ENCODE measurements at regions not wholly inside any gene's neighbourhood (a gene's known extent, or its start where the extent isn't known, plus 50 kb on each side); places are given as distances from the start of the nearest gene placed in this dataset.

DNA sequence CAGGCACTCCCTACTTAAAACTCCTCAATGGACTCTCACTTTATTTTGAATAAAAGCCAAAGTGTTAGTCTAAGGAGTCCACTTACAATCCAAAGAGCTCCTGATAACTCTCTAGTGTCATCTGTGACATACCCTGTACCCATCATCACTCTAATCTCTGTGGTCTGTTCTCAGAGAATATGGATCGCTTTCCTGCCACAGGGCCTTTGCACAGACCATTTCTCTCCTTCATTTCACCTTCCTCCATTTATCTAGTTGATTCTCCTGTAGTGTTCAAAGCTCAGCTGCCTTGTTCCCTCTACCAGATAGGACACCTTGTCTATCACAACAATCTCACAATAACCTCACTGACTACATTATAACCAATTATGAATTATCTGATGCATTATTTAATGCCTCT, 185.4 kb upstream of the KBTBD8 start:
- DNase-seq (no peak), FAIRE-seq (no peak)
- Histone ChIP-seq H3K4me1 (ENCODE audit: control insufficient read depth in 3 of 3, insufficient read depth in 2 of 3, low read depth in 1 of 3, low read length in 2 of 3) (peaks cover 0 to 10% (median 0%) of the 10 kb centered on the region in 3 donors), H3K27ac (ENCODE audit: low read depth in 1 of 3, low read length in 2 of 3) (no peak overlapping the region), H3K36me3 (ENCODE audit: control insufficient read depth in 3 of 3, insufficient read depth in 2 of 3, low read depth in 1 of 3, low read length in 3 of 3) (no peaks in the 10 kb centered on the region), H3K9me3 (ENCODE audit: control insufficient read depth in 2 of 2, insufficient read depth in 1 of 2, low read depth in 1 of 2, low read length in 1 of 2) (no peaks in the 10 kb centered on the region), H3K4me3 (ENCODE audit: low read depth in 1 of 3, low read length in 3 of 3) (no peak overlapping the region), H3K27me3 (ENCODE audit: control insufficient read depth in 3 of 3, insufficient read depth in 3 of 3, low read length in 3 of 3) (no peaks in the 10 kb centered on the region)
- WGBS, 3 donors: 96 to 100% (median 97%) methylated on average over 1 of the region's 1 CpG

DNA sequence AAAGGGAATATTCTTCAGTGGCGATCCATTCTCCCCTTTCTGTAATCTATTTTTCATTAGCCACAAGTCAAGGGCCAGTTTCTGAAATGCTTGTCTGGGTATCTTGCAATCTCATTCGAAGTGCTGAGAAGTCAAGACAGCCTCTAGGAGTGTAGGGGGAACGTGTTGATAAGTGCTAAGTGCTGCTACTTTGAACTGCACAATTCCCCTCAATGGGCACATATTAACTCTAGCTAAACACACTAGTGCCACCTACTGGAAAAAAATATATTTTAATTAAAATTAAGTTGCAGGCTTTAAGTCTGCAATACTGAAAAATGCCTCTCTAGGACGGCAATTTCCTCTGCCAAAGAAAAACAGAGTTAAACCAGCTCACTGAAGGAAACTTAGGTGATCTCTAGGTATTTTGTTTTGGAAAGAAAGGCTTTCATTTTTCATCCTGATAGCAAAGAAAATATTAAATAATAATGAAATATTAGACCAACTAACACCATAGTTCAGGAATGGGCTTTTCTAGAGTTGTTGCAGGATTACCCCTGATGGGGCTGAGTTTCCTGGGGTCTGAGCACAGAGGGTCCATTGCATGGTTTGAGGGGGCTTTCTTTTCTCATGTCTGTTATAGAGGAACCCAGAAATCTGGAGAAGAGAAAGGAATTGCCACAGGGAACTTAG, 181.9 kb upstream of the KBTBD8 start:
- 9 to 19% (median 13%) methylated on average over 4 of the region's 4 CpGs for WGBS, 3 donors
- Histone ChIP-seq H3K4me3 (ENCODE audit: low read depth in 1 of 3, low read length in 3 of 3) (no peak overlapping the region), H3K36me3 (ENCODE audit: control insufficient read depth in 3 of 3, insufficient read depth in 2 of 3, low read depth in 1 of 3, low read length in 3 of 3) (no peaks in the 10 kb centered on the region), H3K9me3 (ENCODE audit: control insufficient read depth in 2 of 2, insufficient read depth in 1 of 2, low read depth in 1 of 2, low read length in 1 of 2) (no peaks in the 10 kb centered on the region), H3K4me1 (ENCODE audit: control insufficient read depth in 3 of 3, insufficient read depth in 2 of 3, low read depth in 1 of 3, low read length in 2 of 3) (no peaks in the 10 kb centered on the region), H3K27me3 (ENCODE audit: control insufficient read depth in 3 of 3, insufficient read depth in 3 of 3, low read length in 3 of 3) (no peaks in the 10 kb centered on the region), H3K27ac (ENCODE audit: low read depth in 1 of 3, low read length in 2 of 3) (no peak overlapping the region)
- FAIRE-seq (no peak), DNase-seq (peak; percentile 60 to 67)

DNA sequence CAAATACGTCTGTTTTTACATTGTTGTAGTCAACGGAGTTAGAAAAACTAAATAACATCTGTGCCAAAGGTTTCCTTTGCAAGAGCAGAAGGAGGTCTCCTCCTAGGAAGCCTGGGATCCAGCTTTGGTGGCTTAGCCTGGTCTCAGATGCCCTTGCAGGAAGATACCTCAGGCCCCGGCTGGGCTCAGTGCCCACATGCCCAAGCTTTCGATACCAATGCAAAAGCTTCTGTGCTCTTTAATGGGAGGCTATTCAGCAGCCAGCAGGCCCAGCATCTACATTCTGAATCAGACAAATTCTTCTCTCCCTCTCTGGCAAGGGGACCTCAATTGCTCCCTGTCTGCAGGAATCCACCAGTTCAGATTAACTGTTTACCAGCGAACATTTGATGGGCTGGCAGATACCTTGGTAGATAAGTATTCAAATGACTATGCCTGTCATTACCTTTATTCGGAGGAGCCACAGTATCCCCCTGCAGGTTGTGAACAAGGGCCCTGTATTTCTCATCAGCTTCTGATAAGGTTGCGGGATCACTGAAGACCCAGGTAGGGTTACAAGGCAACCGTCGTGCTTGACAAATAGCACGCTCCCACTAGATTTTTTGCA, 180.1 kb upstream of the KBTBD8 start:
- no peak overlapping the region for H3K4me3 ChIP-seq (ENCODE audit: low read depth in 1 of 3, low read length in 3 of 3)
- FAIRE-seq (no peak), DNase-seq (no peak)
- H3K27ac ChIP-seq (ENCODE audit: low read depth in 1 of 3, low read length in 2 of 3): no peak overlapping the region
- H3K9me3 ChIP-seq (ENCODE audit: control insufficient read depth in 2 of 2, insufficient read depth in 1 of 2, low read depth in 1 of 2, low read length in 1 of 2): no peaks in the 10 kb centered on the region
- 79 to 88% (median 83%) methylated on average over 10 of the region's 10 CpGs for WGBS, 3 donors
- H3K4me1 ChIP-seq (ENCODE audit: control insufficient read depth in 3 of 3, insufficient read depth in 2 of 3, low read depth in 1 of 3, low read length in 2 of 3): peaks cover 0 to 4% (median 0%) of the 10 kb centered on the region in 3 donors
- no peaks in the 10 kb centered on the region for H3K27me3 ChIP-seq (ENCODE audit: control insufficient read depth in 3 of 3, insufficient read depth in 3 of 3, low read length in 3 of 3)
- no peaks in the 10 kb centered on the region for H3K36me3 ChIP-seq (ENCODE audit: control insufficient read depth in 3 of 3, insufficient read depth in 2 of 3, low read depth in 1 of 3, low read length in 3 of 3)

DNA sequence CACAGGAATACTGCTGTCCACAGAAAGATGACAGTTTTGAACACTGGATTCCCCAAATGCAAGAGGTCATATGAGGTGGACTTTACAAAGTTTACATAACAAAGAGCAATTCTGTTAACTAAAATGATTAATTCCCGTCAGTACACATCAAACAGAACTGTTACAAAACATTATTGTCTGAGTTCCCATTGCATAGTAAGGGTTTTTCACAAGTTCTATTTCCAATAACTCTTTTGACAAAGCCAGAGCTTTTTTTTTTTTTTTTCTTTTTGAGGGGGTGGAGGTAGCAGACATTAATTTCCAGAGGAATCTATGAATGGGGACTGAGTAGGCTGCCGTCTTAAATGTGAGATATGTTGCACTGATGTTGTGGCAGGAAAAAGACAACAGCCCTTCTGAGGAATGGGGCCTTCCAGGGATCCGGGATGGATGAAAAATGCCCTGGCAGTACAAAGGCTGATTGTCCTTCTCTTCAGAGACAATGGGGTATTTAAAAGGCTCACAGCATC, 178.1 kb upstream of the KBTBD8 start:
- H3K27ac ChIP-seq (ENCODE audit: low read depth in 1 of 3, low read length in 2 of 3): no peak overlapping the region
- 33 to 53% (median 53%) methylated on average over 3 of the region's 3 CpGs for WGBS, 3 donors
- H3K36me3 ChIP-seq (ENCODE audit: control insufficient read depth in 3 of 3, insufficient read depth in 2 of 3, low read depth in 1 of 3, low read length in 3 of 3): no peaks in the 10 kb centered on the region
- H3K4me1 ChIP-seq (ENCODE audit: control insufficient read depth in 3 of 3, insufficient read depth in 2 of 3, low read depth in 1 of 3, low read length in 2 of 3): peaks cover 0 to 8% (median 0%) of the 10 kb centered on the region in 3 donors
- H3K9me3 ChIP-seq (ENCODE audit: control insufficient read depth in 2 of 2, insufficient read depth in 1 of 2, low read depth in 1 of 2, low read length in 1 of 2): no peaks in the 10 kb centered on the region
- DNase-seq (no peak), FAIRE-seq (no peak)
- no peak overlapping the region for H3K4me3 ChIP-seq (ENCODE audit: low read depth in 1 of 3, low read length in 3 of 3)
- no peaks in the 10 kb centered on the region for H3K27me3 ChIP-seq (ENCODE audit: control insufficient read depth in 3 of 3, insufficient read depth in 3 of 3, low read length in 3 of 3)

DNA sequence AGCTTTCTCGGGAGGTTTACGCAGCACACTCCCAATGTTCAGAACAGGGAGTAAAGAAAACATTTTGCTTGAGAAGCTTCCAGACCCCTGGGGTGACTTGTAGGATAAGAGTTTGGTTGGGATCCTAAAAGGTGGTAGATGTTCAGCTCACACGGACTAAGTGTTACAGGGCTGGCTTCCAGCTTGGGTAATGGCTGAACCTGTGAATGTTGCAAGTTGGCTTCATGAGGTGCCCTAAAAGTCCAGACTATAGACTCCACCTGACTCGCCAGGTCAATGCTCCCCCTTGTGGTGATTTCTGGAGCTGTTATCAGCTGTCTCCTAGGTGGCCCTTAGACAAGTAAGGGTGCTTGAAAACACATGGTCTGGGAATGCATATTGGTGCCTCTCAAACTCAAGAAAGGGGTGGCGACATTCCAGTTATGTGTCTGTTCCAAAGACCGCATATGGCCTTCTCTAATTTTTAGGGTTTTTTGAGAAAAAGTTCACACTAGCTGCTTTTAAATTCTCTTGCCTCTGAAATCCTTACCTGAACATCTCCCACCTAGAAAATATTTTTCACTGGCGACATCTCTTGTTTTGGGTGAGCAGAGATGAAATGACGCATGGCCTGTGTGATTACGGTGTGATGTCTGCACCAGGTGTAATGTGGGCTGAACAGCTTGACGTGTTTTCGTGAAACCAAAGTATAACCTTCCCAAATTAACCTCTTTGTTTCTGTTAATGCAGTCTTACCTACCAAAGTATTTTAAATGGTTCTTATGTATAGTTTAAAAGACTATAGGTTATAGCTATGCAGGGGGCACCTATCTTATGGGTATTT, 175.7 kb upstream of the KBTBD8 start:
- DNase-seq: peak; percentile 81 to 85
- no peak for FAIRE-seq
- WGBS, 3 donors: 70 to 77% (median 75%) methylated on average over 11 of the region's 11 CpGs
- H3K36me3 ChIP-seq (ENCODE audit: control insufficient read depth in 3 of 3, insufficient read depth in 2 of 3, low read depth in 1 of 3, low read length in 3 of 3): no peaks in the 10 kb centered on the region
- no peak overlapping the region for H3K4me3 ChIP-seq (ENCODE audit: low read depth in 1 of 3, low read length in 3 of 3)
- no peaks in the 10 kb centered on the region for H3K9me3 ChIP-seq (ENCODE audit: control insufficient read depth in 2 of 2, insufficient read depth in 1 of 2, low read depth in 1 of 2, low read length in 1 of 2)
- H3K27me3 ChIP-seq (ENCODE audit: control insufficient read depth in 3 of 3, insufficient read depth in 3 of 3, low read length in 3 of 3): no peaks in the 10 kb centered on the region
- H3K4me1 ChIP-seq (ENCODE audit: control insufficient read depth in 3 of 3, insufficient read depth in 2 of 3, low read depth in 1 of 3, low read length in 2 of 3): peaks cover 0 to 12% (median 3%) of the 10 kb centered on the region in 3 donors
- peak overlapping the region in 1 of 3 donors; percentile 1 for H3K27ac ChIP-seq (ENCODE audit: low read depth in 1 of 3, low read length in 2 of 3)

- no peak for FAIRE-seq
- 62 to 73% (median 68%) methylated on average over 1 of the region's 1 CpG for WGBS, 3 donors
- peak in 1 of 2 donors; percentile 38 for DNase-seq
- Histone ChIP-seq H3K4me3 (ENCODE audit: low read depth in 1 of 3, low read length in 3 of 3) (no peak overlapping the region), H3K36me3 (ENCODE audit: control insufficient read depth in 3 of 3, insufficient read depth in 2 of 3, low read depth in 1 of 3, low read length in 3 of 3) (no peaks in the 10 kb centered on the region), H3K27ac (ENCODE audit: low read depth in 1 of 3, low read length in 2 of 3) (peak overlapping the region in 1 of 3 donors; percentile 1), H3K4me1 (ENCODE audit: control insufficient read depth in 3 of 3, insufficient read depth in 2 of 3, low read depth in 1 of 3, low read length in 2 of 3) (peaks cover 0 to 12% (median 3%) of the 10 kb centered on the region in 3 donors), H3K9me3 (ENCODE audit: control insufficient read depth in 2 of 2, insufficient read depth in 1 of 2, low read depth in 1 of 2, low read length in 1 of 2) (no peaks in the 10 kb centered on the region), H3K27me3 (ENCODE audit: control insufficient read depth in 3 of 3, insufficient read depth in 3 of 3, low read length in 3 of 3) (no peaks in the 10 kb centered on the region)
These were observed 175.1 kb upstream of the KBTBD8 start for GRCh38 chr3:66823009-66823397.

GRCh38 chr3:66823532-66823931, 174.6 kb upstream of the KBTBD8 start:
- no peak overlapping the region for H3K27ac ChIP-seq (ENCODE audit: low read depth in 1 of 3, low read length in 2 of 3)
- FAIRE-seq (no peak), DNase-seq (no peak)
- H3K4me3 ChIP-seq (ENCODE audit: low read depth in 1 of 3, low read length in 3 of 3): no peak overlapping the region
- H3K4me1 ChIP-seq (ENCODE audit: control insufficient read depth in 3 of 3, insufficient read depth in 2 of 3, low read depth in 1 of 3, low read length in 2 of 3): peaks cover 0 to 12% (median 3%) of the 10 kb centered on the region in 3 donors
- 82 to 91% (median 84%) methylated on average over 7 of the region's 7 CpGs for WGBS, 3 donors
- H3K9me3 ChIP-seq (ENCODE audit: control insufficient read depth in 2 of 2, insufficient read depth in 1 of 2, low read depth in 1 of 2, low read length in 1 of 2): no peaks in the 10 kb centered on the region
- H3K36me3 ChIP-seq (ENCODE audit: control insufficient read depth in 3 of 3, insufficient read depth in 2 of 3, low read depth in 1 of 3, low read length in 3 of 3): no peaks in the 10 kb centered on the region
- no peaks in the 10 kb centered on the region for H3K27me3 ChIP-seq (ENCODE audit: control insufficient read depth in 3 of 3, insufficient read depth in 3 of 3, low read length in 3 of 3)

DNA sequence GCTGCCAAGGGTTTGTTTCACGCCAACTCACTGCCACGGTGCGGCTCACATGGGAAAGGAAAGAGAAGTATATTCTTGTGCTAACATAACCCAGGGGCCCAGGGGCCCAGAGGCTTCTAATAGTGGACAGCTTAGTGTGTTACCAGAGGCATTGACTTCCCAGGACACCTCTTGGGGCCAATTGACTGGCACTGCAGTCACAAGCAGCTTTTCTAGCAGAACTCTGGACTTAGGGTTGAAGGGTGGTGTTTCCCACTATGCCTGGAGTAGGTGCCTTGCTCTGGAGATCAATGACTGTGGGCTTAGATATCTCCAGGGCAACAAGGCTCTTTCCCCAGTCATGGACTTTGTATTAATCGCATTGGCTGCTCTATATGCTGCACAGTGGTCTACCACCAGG, 172.7 kb upstream of the KBTBD8 start:
- H3K9me3 ChIP-seq (ENCODE audit: control insufficient read depth in 2 of 2, insufficient read depth in 1 of 2, low read depth in 1 of 2, low read length in 1 of 2): no peaks in the 10 kb centered on the region
- FAIRE-seq: no peak
- 73 to 88% (median 76%) methylated on average over 4 of the region's 4 CpGs for WGBS, 3 donors

More for the DNA sequence above, 172.7 kb upstream of the KBTBD8 start:
- Histone ChIP-seq H3K4me1 (ENCODE audit: control insufficient read depth in 3 of 3, insufficient read depth in 2 of 3, low read depth in 1 of 3, low read length in 2 of 3) (peaks cover 0 to 12% (median 3%) of the 10 kb centered on the region in 3 donors), H3K27ac (ENCODE audit: low read depth in 1 of 3, low read length in 2 of 3) (peak overlapping the region in 1 of 3 donors; percentile 14), H3K4me3 (ENCODE audit: low read depth in 1 of 3, low read length in 3 of 3) (no peak overlapping the region), H3K36me3 (ENCODE audit: control insufficient read depth in 3 of 3, insufficient read depth in 2 of 3, low read depth in 1 of 3, low read length in 3 of 3) (no peaks in the 10 kb centered on the region), H3K27me3 (ENCODE audit: control insufficient read depth in 3 of 3, insufficient read depth in 3 of 3, low read length in 3 of 3) (no peaks in the 10 kb centered on the region)
- DNase-seq: peak; percentile 51 to 57

Measured in small intestine (tissue), 7 donors.